Osteoblast (primary cell): ENCODE measurements at regions not wholly inside any gene's neighbourhood (a gene's known extent, or its start where the extent isn't known, plus 50 kb on each side); places are given as distances from the start of the nearest gene placed in this dataset.
A peak's percentile ranks its signal among the peaks of the same experiment; 100 is the strongest.

Source experiments
- DNase-seq: peaks from one replicate; pipeline ENCODE4 v3.0.0; 2011; ENCODE audit warnings: low spot score, mixed read lengths; ENCODE audit not compliant: insufficient read length; ENCODE audit errors: missing footprints
- H2AFZ ChIP-seq: 2 replicates; pipeline ENCODE4 v1.6.0; 2011; ENCODE audit warnings: mild to moderate bottlenecking, low read length
- H3K27ac ChIP-seq: 2 replicates; pipeline ENCODE4 v1.5.1; 2011; ENCODE audit warnings: mild to moderate bottlenecking, low read depth, low read length, moderate library complexity
- H3K27me3 ChIP-seq: 2 replicates; pipeline ENCODE4 v1.6.0; 2012; ENCODE audit warnings: mild to moderate bottlenecking, control low read depth, inconsistent platforms, low read length, moderate library complexity; ENCODE audit not compliant: insufficient read depth
- H3K36me3 ChIP-seq: 2 replicates; pipeline ENCODE4 v1.5.1; 2011; ENCODE audit warnings: mild to moderate bottlenecking, low read length, control low read depth, moderate library complexity; ENCODE audit not compliant: insufficient read depth
- H3K4me1 ChIP-seq: 2 replicates; pipeline ENCODE4 v1.5.1; 2011; ENCODE audit warnings: mild to moderate bottlenecking, low read length, control low read depth, moderate library complexity; ENCODE audit not compliant: insufficient read depth
- H3K4me2 ChIP-seq: 2 replicates; pipeline ENCODE4 v1.6.0; 2011; ENCODE audit warnings: mild to moderate bottlenecking, low read length; ENCODE audit not compliant: insufficient read depth
- H3K4me3 ChIP-seq: fragments of 200-600 bp; sonication (generic); 3 replicates; pipeline ENCODE4 v1.5.1; 2012; ENCODE audit warnings: mild to moderate bottlenecking, low read length, inconsistent platforms; ENCODE audit not compliant: insufficient read depth
- H3K79me2 ChIP-seq: 2 replicates; pipeline ENCODE4 v1.6.0; 2012; ENCODE audit warnings: mild to moderate bottlenecking, low read length, control low read depth, inconsistent platforms; ENCODE audit not compliant: insufficient read depth
- H3K9me3 ChIP-seq: 2 replicates; pipeline ENCODE4 v1.5.1; 2011; ENCODE audit warnings: low read depth, low read length, control low read depth
- H4K20me1 ChIP-seq: 2 replicates; pipeline ENCODE4 v1.6.0; 2012; ENCODE audit warnings: mild to moderate bottlenecking, low read length, control low read depth; ENCODE audit not compliant: insufficient read depth
- CTCF ChIP-seq: IDR thresholded peaks from 2 replicates; pipeline ENCODE4 v1.5.1; 2011; ENCODE audit warnings: mild to moderate bottlenecking, low read depth, low read length, moderate library complexity; ENCODE audit errors: extremely low read depth

GRCh38 chr4:53771326-53771725 is 180.0 kb upstream of the LNX1 start:
- Histone ChIP-seq H2AFZ (no peak overlapping the region), H3K4me2 (no peak overlapping the region), H3K27ac (no peak overlapping the region), H4K20me1 (no peaks in the 10 kb centered on the region), H3K4me1 (peaks cover 23% of the 10 kb centered on the region), H3K27me3 (no peaks in the 10 kb centered on the region), H3K4me3 (no peak overlapping the region), H3K36me3 (no peaks in the 10 kb centered on the region), H3K79me2 (no peaks in the 10 kb centered on the region), H3K9me3 (no peaks in the 10 kb centered on the region)
- TF ChIP-seq CTCF: no peak
- DNase-seq: no peak

GRCh38 chr4:53767482-53767881 is 176.2 kb upstream of the LNX1 start:
- Histone ChIP-seq H3K79me2 (no peaks in the 10 kb centered on the region), H3K4me1 (peaks cover 51% of the 10 kb centered on the region), H4K20me1 (no peaks in the 10 kb centered on the region), H3K36me3 (no peaks in the 10 kb centered on the region), H3K9me3 (no peaks in the 10 kb centered on the region), H3K27me3 (no peaks in the 10 kb centered on the region), H3K4me2 (peak overlapping the region; percentile 37), H3K4me3 (no peak overlapping the region), H3K27ac (peak overlapping the region; percentile 57), H2AFZ (no peak overlapping the region)
- peak; percentile 48 for DNase-seq
- no peak for TF ChIP-seq CTCF

GRCh38 chr4:53764761-53765490 is 173.6 kb upstream of the LNX1 start:
- no peak for DNase-seq
- Histone ChIP-seq H3K4me3 (no peak overlapping the region), H2AFZ (peak overlapping the region; percentile 67), H3K9me3 (no peaks in the 10 kb centered on the region), H3K36me3 (no peaks in the 10 kb centered on the region), H3K4me2 (peak overlapping the region; percentile 70), H3K27ac (peak overlapping the region; percentile 81), H3K79me2 (no peaks in the 10 kb centered on the region), H3K4me1 (peaks cover 51% of the 10 kb centered on the region), H3K27me3 (no peaks in the 10 kb centered on the region), H4K20me1 (no peaks in the 10 kb centered on the region)
- TF ChIP-seq CTCF: no peak

- no peaks in the 10 kb centered on the region for H3K36me3 ChIP-seq
- no peak for TF ChIP-seq CTCF
- H3K79me2 ChIP-seq: no peaks in the 10 kb centered on the region
- no peaks in the 10 kb centered on the region for H4K20me1 ChIP-seq
- no peaks in the 10 kb centered on the region for H3K9me3 ChIP-seq
- H3K4me2 ChIP-seq: peak overlapping the region; percentile 70
- peak overlapping the region; percentile 67 for H2AFZ ChIP-seq
- peaks cover 50% of the 10 kb centered on the region for H3K4me1 ChIP-seq
- H3K27me3 ChIP-seq: no peaks in the 10 kb centered on the region
- peak overlapping the region; percentile 81 for H3K27ac ChIP-seq
- DNase-seq: peak; percentile 80
- peak overlapping the region; percentile 33 for H3K4me3 ChIP-seq
Observed at GRCh38 chr4:53763813-53764597, 172.7 kb upstream of the LNX1 start.
